Lung (tissue), 11 donors: ENCODE measurements at regions not wholly inside any gene's neighbourhood (a gene's known extent, or its start where the extent isn't known, plus 50 kb on each side); places are given as distances from the start of the nearest gene placed in this dataset.

Experiments
- ATAC-seq: fragments of 200-7000 bp; cut with Tn5 transposase; one replicate; pipeline ENCODE4 v1.9.1; 2020; ENCODE audit warnings: moderate number of reproducible peaks; ENCODE audit not compliant: insufficient read depth, low FRiP score
- DNase-seq, 3 donors: peaks; one replicate each; pipeline ENCODE4 v3.0.0-alpha.2; 2013 to 2017
- H3K27ac ChIP-seq, 2 donors: one replicate each; pipeline ENCODE4 v1.5.1; 2013; ENCODE audit warnings: mild to moderate bottlenecking in 2 of 2, moderate library complexity in 2 of 2, control low read depth in 1 of 2, inconsistent platforms in 1 of 2, low read depth in 1 of 2, low read length in 1 of 2
- H3K27me3 ChIP-seq, 3 donors: one replicate each; pipeline ENCODE4 v1.5.1; 2013; ENCODE audit warnings: low read length in 2 of 3; ENCODE audit not compliant: control insufficient read depth in 3 of 3, insufficient read depth in 3 of 3
- H3K36me3 ChIP-seq, 4 donors: one replicate each; pipeline ENCODE4 v1.5.1; 2013; ENCODE audit warnings: low read length in 4 of 4, mild to moderate bottlenecking in 1 of 4, moderate library complexity in 1 of 4; ENCODE audit not compliant: control insufficient read depth in 4 of 4, insufficient read depth in 4 of 4
- H3K4me1 ChIP-seq, 5 donors: one replicate each; pipeline ENCODE4 v1.5.1; 2013; ENCODE audit warnings: low read length in 5 of 5, mild to moderate bottlenecking in 2 of 5, moderate library complexity in 1 of 5; ENCODE audit not compliant: control insufficient read depth in 5 of 5, insufficient read depth in 5 of 5
- H3K4me3 ChIP-seq: one replicate; pipeline ENCODE4 v1.5.1; 2013; ENCODE audit warnings: mild to moderate bottlenecking, control low read depth, moderate library complexity
- H3K9ac ChIP-seq, 2 donors: one replicate each; pipeline ENCODE4 v1.5.1; 2013; ENCODE audit warnings: low read length in 2 of 2, control low read depth in 1 of 2; ENCODE audit not compliant: insufficient read depth in 1 of 2
- H3K9me3 ChIP-seq, 4 donors: one replicate each; pipeline ENCODE4 v1.5.1; 2013; ENCODE audit warnings: low read length in 3 of 4, mild to moderate bottlenecking in 1 of 4, moderate library complexity in 1 of 4; ENCODE audit not compliant: control insufficient read depth in 4 of 4, insufficient read depth in 3 of 4
- WGBS, 2 donors: extraction: QIAGEN DNeasy Blood & Tissue Kit; methylation state at CpG; one replicate each; pipeline ENCODE4 v1.1.7; 2013; 5-methylcytosine and 5-hydroxymethylcytosine counted together
- TF ChIP-seq, protein P1 (sequence below): IDR thresholded peaks from 2 replicates; pipeline ENCODE4 v1.5.1; 2012; ENCODE audit warnings: mild to moderate bottlenecking; ENCODE audit errors: control extremely low read depth, extremely low read depth
- donor health status: control.
- donor health status: control.
- donor health status: Bipolar disorder and iron deficiency.
- donor health status: healthy.
- donor health status: DM: yes; HTN: yes; CAD: no.

DNA sequence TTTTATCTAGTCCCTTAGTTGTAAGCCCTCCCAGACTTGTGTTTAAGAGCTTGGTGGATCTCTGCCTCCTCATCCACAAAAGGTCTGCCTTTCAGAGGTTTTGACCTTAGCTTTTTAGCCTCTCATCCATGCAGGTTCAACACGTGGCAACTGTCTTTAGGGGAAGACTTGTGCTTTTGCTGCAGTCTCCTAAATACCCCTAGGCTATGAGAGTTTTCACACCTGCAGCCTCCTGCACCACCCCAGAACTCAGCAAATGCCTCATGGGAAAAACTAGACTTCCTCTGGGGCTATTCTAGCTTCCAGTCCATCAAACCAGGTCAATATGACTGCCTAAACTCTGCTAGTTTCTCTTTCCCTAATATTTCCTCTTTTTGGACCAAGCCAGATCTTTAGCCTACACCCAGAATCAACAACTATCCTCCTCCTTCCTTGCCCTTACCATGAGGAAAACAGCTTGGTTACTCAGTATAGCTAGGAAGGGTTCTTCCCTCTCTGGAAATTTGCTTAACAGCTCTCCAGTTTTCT, 132.3 kb upstream of the RIOK3 start:
- DNase-seq (no peak), ATAC-seq (no peak)
- Histone ChIP-seq H3K36me3 (no peaks in the 10 kb centered on the region), H3K27ac (no peak overlapping the region), H3K27me3 (no peaks in the 10 kb centered on the region), H3K9me3 (no peaks in the 10 kb centered on the region), H3K4me1 (peaks cover 0 to 10% (median 1%) of the 10 kb centered on the region in 5 donors), H3K9ac (no peak overlapping the region), H3K4me3 (no peak overlapping the region)
- TF ChIP-seq, protein P1, sequence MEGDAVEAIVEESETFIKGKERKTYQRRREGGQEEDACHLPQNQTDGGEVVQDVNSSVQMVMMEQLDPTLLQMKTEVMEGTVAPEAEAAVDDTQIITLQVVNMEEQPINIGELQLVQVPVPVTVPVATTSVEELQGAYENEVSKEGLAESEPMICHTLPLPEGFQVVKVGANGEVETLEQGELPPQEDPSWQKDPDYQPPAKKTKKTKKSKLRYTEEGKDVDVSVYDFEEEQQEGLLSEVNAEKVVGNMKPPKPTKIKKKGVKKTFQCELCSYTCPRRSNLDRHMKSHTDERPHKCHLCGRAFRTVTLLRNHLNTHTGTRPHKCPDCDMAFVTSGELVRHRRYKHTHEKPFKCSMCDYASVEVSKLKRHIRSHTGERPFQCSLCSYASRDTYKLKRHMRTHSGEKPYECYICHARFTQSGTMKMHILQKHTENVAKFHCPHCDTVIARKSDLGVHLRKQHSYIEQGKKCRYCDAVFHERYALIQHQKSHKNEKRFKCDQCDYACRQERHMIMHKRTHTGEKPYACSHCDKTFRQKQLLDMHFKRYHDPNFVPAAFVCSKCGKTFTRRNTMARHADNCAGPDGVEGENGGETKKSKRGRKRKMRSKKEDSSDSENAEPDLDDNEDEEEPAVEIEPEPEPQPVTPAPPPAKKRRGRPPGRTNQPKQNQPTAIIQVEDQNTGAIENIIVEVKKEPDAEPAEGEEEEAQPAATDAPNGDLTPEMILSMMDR, result no peak
- WGBS, 2 donors, result 93 to 94% methylated on average over 1 of the region's 1 CpG

DNA sequence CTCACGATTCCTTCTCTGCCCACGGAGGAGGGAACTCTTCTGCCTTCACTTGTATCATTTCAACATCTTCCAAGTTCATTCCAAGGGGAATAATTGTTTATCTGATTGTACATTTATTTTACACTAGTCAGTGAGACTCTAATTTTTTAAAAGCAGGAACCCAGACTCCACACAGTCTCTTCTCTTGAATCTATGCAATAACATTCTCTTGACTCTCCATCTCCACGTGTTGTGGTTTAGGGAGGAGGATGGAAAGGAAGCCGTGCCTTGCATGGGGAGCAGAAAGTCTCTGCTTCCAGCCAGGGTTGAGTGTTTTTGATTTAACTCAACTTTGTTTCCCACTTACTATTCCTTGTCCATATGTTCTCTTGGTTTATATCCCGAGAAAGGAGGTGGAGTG, 131.1 kb upstream of the RIOK3 start:
- DNase-seq (no peak), ATAC-seq (no peak)
- Histone ChIP-seq H3K4me1 (peaks cover 0 to 6% (median 1%) of the 10 kb centered on the region in 5 donors), H3K4me3 (no peak overlapping the region), H3K9ac (no peak overlapping the region), H3K27ac (no peak overlapping the region), H3K9me3 (no peaks in the 10 kb centered on the region), H3K27me3 (no peaks in the 10 kb centered on the region), H3K36me3 (no peaks in the 10 kb centered on the region)
- WGBS, 2 donors, result 90 to 92% methylated on average over 5 of the region's 5 CpGs
- TF ChIP-seq, protein P1, result no peak

DNA sequence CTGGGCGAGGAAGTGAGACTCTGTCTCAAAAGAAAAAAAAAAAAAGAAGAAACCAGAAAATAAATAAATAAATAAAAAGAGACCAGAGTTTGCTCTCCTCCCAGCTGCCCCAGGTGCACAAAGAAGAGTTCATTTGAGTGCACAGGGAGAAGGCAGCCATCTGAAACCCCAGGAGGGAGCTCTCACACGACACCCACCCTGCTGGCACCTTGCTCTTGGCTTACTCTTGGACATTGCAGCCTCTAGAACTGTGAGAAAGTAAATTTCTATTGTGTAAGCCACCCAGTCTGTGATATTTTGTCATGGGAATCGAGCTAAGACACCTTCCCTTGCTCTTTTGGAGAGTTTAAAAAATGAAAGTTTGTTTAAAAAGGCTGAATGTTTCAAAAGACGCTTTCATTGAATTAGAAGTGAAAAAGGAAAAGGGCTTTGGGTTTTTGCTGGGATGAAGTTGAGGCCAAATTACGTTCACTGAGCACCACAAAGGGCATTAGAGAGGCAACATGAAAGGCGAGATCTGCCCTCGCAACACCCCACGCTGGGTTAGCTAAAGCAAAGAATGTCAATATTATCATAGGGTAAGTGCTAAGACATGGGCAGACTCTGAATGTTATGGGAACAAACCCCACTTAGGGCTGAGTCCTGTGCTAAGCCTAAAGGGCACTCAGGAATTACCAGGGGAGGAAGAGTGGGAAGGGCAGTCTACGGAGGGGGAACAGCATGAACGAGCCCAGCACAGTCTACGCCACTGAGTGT, 128.9 kb upstream of the RIOK3 start:
- H3K27ac ChIP-seq, result no peak overlapping the region
- H3K4me3 ChIP-seq, result no peak overlapping the region
- peak; percentile 11 for ATAC-seq
- TF ChIP-seq, protein P1, result no peak
- 66 to 82% methylated on average over 11 of the region's 11 CpGs for WGBS, 2 donors
- no peak overlapping the region for H3K9ac ChIP-seq
- H3K27me3 ChIP-seq, result no peaks in the 10 kb centered on the region
- DNase-seq, result peak in 2 of 3 donors; percentile 33 to 64
- no peaks in the 10 kb centered on the region for H3K9me3 ChIP-seq
- H3K36me3 ChIP-seq, result no peaks in the 10 kb centered on the region
- H3K4me1 ChIP-seq, result peaks cover 0 to 5% (median 1%) of the 10 kb centered on the region in 5 donors
